ENCODE measurements at regions not wholly inside any gene's neighbourhood (a gene's known extent, or its start where the extent isn't known, plus 50 kb on each side); places are given as distances from the start of the nearest gene placed in this dataset.
"Not testable (repeated sequence)": the region's sequence is repeated elsewhere in the genome, so short reads cannot be mapped to it uniquely, and the experiment has no call there.

DNA sequence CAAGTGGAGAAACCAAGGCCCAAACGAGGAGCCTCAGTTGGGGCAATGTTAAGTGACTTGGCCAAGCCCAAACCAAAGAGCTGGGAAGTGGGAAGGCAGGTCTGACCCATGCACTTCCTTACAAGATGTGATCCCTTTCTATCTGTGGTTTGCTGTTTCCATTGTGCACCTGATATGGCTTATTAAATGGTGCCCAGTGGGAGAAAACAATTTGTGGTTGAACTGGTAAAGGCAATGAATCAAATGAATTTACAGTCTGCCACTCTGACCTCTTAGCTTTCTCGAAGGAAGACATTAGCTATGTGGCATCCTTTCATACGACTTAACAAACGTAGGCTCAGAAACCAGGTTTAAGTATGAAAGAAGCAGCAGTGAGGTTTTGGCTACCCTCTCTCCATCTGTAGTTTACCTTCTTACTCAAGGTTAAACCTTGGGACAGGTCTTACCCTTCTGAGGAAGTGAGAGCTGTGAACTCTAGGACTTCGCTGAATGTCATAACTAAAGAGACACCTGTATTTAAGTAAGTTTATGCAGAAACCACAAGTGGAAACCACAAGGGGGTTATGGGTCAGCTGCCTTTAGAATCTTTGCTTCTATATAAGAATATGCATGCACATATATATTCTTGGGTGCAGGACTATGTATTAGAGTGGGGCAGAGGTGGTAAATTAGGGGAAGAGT, 100.5 kb upstream of the SPATA31D4 start:
- H3K36me3 ChIP-seq (ENCODE audit: control insufficient read depth in 2 of 3, insufficient read depth in 3 of 3, low read length in 3 of 3), result no peaks in the 10 kb centered on the region
- DNase-seq (no peak), FAIRE-seq (no peak)
- H3K27me3 ChIP-seq (ENCODE audit: control insufficient read depth, insufficient read depth, low read length), result no peaks in the 10 kb centered on the region
- H3K9me3 ChIP-seq (ENCODE audit: control insufficient read depth in 2 of 3, insufficient read depth in 1 of 3, low read length in 3 of 3), result no peaks in the 10 kb centered on the region
- no peak overlapping the region for H3K4me3 ChIP-seq (ENCODE audit: low read length in 3 of 3)
- H3K4me1 ChIP-seq (ENCODE audit: control insufficient read depth in 2 of 3, insufficient read depth in 2 of 3, low read depth in 1 of 3, low read length in 3 of 3), result peaks cover 0 to 2% (median 0%) of the 10 kb centered on the region in 3 donors
- H3K9ac ChIP-seq (ENCODE audit: low read length in 3 of 3), result no peak overlapping the region
- no peak overlapping the region for H3K27ac ChIP-seq (ENCODE audit: low read depth in 2 of 2, low read length in 2 of 2)
- TF ChIP-seq, protein P1, sequence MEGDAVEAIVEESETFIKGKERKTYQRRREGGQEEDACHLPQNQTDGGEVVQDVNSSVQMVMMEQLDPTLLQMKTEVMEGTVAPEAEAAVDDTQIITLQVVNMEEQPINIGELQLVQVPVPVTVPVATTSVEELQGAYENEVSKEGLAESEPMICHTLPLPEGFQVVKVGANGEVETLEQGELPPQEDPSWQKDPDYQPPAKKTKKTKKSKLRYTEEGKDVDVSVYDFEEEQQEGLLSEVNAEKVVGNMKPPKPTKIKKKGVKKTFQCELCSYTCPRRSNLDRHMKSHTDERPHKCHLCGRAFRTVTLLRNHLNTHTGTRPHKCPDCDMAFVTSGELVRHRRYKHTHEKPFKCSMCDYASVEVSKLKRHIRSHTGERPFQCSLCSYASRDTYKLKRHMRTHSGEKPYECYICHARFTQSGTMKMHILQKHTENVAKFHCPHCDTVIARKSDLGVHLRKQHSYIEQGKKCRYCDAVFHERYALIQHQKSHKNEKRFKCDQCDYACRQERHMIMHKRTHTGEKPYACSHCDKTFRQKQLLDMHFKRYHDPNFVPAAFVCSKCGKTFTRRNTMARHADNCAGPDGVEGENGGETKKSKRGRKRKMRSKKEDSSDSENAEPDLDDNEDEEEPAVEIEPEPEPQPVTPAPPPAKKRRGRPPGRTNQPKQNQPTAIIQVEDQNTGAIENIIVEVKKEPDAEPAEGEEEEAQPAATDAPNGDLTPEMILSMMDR (IDR thresholded peaks at IDR 0.05; ENCODE audit: borderline replicate concordance, extremely low read depth, insufficient read depth), result no peak
- intact Hi-C loops (cut with DNase I), result no loop called here

GRCh38 chr9:81829195-81829882, 98.9 kb upstream of the SPATA31D4 start:
- no peak for DNase-seq
- Histone ChIP-seq H3K9ac (ENCODE audit: low read length in 3 of 3) (no peak overlapping the region), H3K9me3 (ENCODE audit: control insufficient read depth in 2 of 3, insufficient read depth in 1 of 3, low read length in 3 of 3) (no peaks in the 10 kb centered on the region), H3K27me3 (ENCODE audit: control insufficient read depth, insufficient read depth, low read length) (no peaks in the 10 kb centered on the region), H3K4me1 (ENCODE audit: control insufficient read depth in 2 of 3, insufficient read depth in 2 of 3, low read depth in 1 of 3, low read length in 3 of 3) (peaks cover 0 to 2% (median 0%) of the 10 kb centered on the region in 3 donors), H3K4me3 (ENCODE audit: low read length in 3 of 3) (no peak overlapping the region), H3K27ac (ENCODE audit: low read depth in 2 of 2, low read length in 2 of 2) (no peak overlapping the region), H3K36me3 (ENCODE audit: control insufficient read depth in 2 of 3, insufficient read depth in 3 of 3, low read length in 3 of 3) (no peaks in the 10 kb centered on the region)
- no peak for FAIRE-seq
- intact Hi-C loops (cut with DNase I), result no loop called here
- TF ChIP-seq, protein P1 (IDR thresholded peaks at IDR 0.05; ENCODE audit: borderline replicate concordance, extremely low read depth, insufficient read depth), result no peak

- H3K4me3 ChIP-seq (ENCODE audit: low read length in 3 of 3); H3K36me3 ChIP-seq (ENCODE audit: control insufficient read depth in 2 of 3, insufficient read depth in 3 of 3, low read length in 3 of 3); intact Hi-C loops (cut with DNase I); FAIRE-seq; DNase-seq; H3K4me1 ChIP-seq (ENCODE audit: control insufficient read depth in 2 of 3, insufficient read depth in 2 of 3, low read depth in 1 of 3, low read length in 3 of 3); H3K9ac ChIP-seq (ENCODE audit: low read length in 3 of 3); H3K27ac ChIP-seq (ENCODE audit: low read depth in 2 of 2, low read length in 2 of 2); H3K27me3 ChIP-seq (ENCODE audit: control insufficient read depth, insufficient read depth, low read length); H3K9me3 ChIP-seq (ENCODE audit: control insufficient read depth in 2 of 3, insufficient read depth in 1 of 3, low read length in 3 of 3): not testable (repeated sequence)
Observed at GRCh38 chr9:81830431-81830830, 97.8 kb upstream of the SPATA31D4 start.

- Histone ChIP-seq H3K27ac (ENCODE audit: low read depth in 2 of 2, low read length in 2 of 2) (no peak overlapping the region), H3K27me3 (ENCODE audit: control insufficient read depth, insufficient read depth, low read length) (no peaks in the 10 kb centered on the region), H3K4me3 (ENCODE audit: low read length in 3 of 3) (no peak overlapping the region), H3K9me3 (ENCODE audit: control insufficient read depth in 2 of 3, insufficient read depth in 1 of 3, low read length in 3 of 3) (no peaks in the 10 kb centered on the region), H3K4me1 (ENCODE audit: control insufficient read depth in 2 of 3, insufficient read depth in 2 of 3, low read depth in 1 of 3, low read length in 3 of 3) (peaks cover 0 to 2% (median 0%) of the 10 kb centered on the region in 3 donors), H3K9ac (ENCODE audit: low read length in 3 of 3) (no peak overlapping the region), H3K36me3 (ENCODE audit: control insufficient read depth in 2 of 3, insufficient read depth in 3 of 3, low read length in 3 of 3) (no peaks in the 10 kb centered on the region)
- TF ChIP-seq, protein P1 (IDR thresholded peaks at IDR 0.05; ENCODE audit: borderline replicate concordance, extremely low read depth, insufficient read depth), result no peak
- no peak for FAIRE-seq
- no peak for DNase-seq
- intact Hi-C loops (cut with DNase I), result no loop called here
Observed at GRCh38 chr9:81832571-81833285, 95.5 kb upstream of the SPATA31D4 start.
